ENCODE measurements at regions not wholly inside any gene's neighbourhood (a gene's known extent, or its start where the extent isn't known, plus 50 kb on each side); places are given as distances from the start of the nearest gene placed in this dataset.

- Histone ChIP-seq H3K27me3 (ENCODE audit: control insufficient read depth in 4 of 4, insufficient read depth in 4 of 4, low read length in 3 of 4) (peaks cover 0 to 6% (median 0%) of the 10 kb centered on the region in 4 donors), H3K4me1 (ENCODE audit: control insufficient read depth in 4 of 4, insufficient read depth in 4 of 4, low read length in 3 of 4) (no peaks in the 10 kb centered on the region), H3K36me3 (ENCODE audit: control insufficient read depth in 4 of 4, insufficient read depth in 3 of 4, low read depth in 1 of 4, low read length in 3 of 4) (no peaks in the 10 kb centered on the region), H3K9ac (ENCODE audit: low read depth in 1 of 2, low read length in 2 of 2) (no peak overlapping the region), H3K9me3 (ENCODE audit: control insufficient read depth in 4 of 4, low read length in 3 of 4) (no peaks in the 10 kb centered on the region), H3K27ac (ENCODE audit: low read depth in 1 of 2, low read length in 2 of 2) (no peak overlapping the region), H3K4me3 (ENCODE audit: low read depth in 1 of 3, low read length in 3 of 3) (no peak overlapping the region)
- no peak for DNase-seq (ENCODE audit: low spot score)
- WGBS: 80% methylated on average over 6 of the region's 6 CpGs
- TF ChIP-seq TAF1 (conservative IDR thresholded peaks at IDR 0.05) (no peak), RAD21 (IDR thresholded peaks at IDR 0.05) (no peak), FOXA1 (IDR thresholded peaks at IDR 0.05) (no peak), FOXA2 (IDR thresholded peaks at IDR 0.05) (no peak)
Measured at GRCh38 chr15:79494963-79495755, 63.0 kb downstream of the MINAR1 start.

DNA sequence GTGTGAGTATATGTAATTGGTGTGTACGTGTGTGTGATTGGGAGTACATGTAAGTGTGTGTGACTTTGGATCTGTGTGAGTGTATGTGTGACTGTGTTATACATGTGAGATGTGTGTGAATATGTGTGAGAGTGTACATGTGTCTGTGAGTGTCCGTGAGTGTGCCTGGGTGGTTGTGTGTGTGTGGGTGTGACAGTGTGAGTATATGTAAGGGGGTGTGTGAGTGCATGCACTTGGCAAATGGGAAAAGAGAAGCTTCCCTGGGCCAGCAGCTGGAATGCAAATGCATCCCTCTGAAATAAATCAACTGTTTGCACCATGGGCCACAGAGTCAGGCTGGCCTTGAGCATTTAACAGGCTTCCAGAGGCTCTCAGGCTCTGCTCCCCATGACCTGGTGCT is 63.6 kb downstream of the MINAR1 start:
- WGBS: 93% methylated on average over 2 of the region's 2 CpGs

GRCh38 chr15:79496838-79497237 is 64.7 kb downstream of the MINAR1 start:
- H3K9ac ChIP-seq (ENCODE audit: low read depth in 1 of 2, low read length in 2 of 2): no peak overlapping the region
- no peak for TF ChIP-seq YY1 (IDR thresholded peaks at IDR 0.05)
- no peak for TF ChIP-seq FOXA1 (IDR thresholded peaks at IDR 0.05)
- TF ChIP-seq RXRA (IDR thresholded peaks at IDR 0.05): no peak
- no peak for TF ChIP-seq HNF4A (conservative IDR thresholded peaks at IDR 0.05)
- H3K4me1 ChIP-seq (ENCODE audit: control insufficient read depth in 4 of 4, insufficient read depth in 4 of 4, low read length in 3 of 4): no peaks in the 10 kb centered on the region
- no peaks in the 10 kb centered on the region for H3K36me3 ChIP-seq (ENCODE audit: control insufficient read depth in 4 of 4, insufficient read depth in 3 of 4, low read depth in 1 of 4, low read length in 3 of 4)
- no peak overlapping the region for H3K27ac ChIP-seq (ENCODE audit: low read depth in 1 of 2, low read length in 2 of 2)
- no peak for DNase-seq (ENCODE audit: low spot score)
- no peaks in the 10 kb centered on the region for H3K9me3 ChIP-seq (ENCODE audit: control insufficient read depth in 4 of 4, low read length in 3 of 4)
- H3K4me3 ChIP-seq (ENCODE audit: low read depth in 1 of 3, low read length in 3 of 3): no peak overlapping the region
- WGBS: 90% methylated on average over 4 of the region's 4 CpGs
- H3K27me3 ChIP-seq (ENCODE audit: control insufficient read depth in 4 of 4, insufficient read depth in 4 of 4, low read length in 3 of 4): peaks cover 0 to 6% (median 0%) of the 10 kb centered on the region in 4 donors

More for the DNA sequence above, 63.6 kb downstream of the MINAR1 start:
- H3K36me3 ChIP-seq (ENCODE audit: control insufficient read depth in 4 of 4, insufficient read depth in 3 of 4, low read depth in 1 of 4, low read length in 3 of 4): no peaks in the 10 kb centered on the region
- TF ChIP-seq, protein P1, sequence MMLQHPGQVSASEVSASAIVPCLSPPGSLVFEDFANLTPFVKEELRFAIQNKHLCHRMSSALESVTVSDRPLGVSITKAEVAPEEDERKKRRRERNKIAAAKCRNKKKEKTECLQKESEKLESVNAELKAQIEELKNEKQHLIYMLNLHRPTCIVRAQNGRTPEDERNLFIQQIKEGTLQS (IDR thresholded peaks at IDR 0.05): no peak
- TF ChIP-seq RAD21 (IDR thresholded peaks at IDR 0.05) (no peak), FOXA1 (IDR thresholded peaks at IDR 0.05) (no peak), RXRA (IDR thresholded peaks at IDR 0.05) (no peak)
- H3K9me3 ChIP-seq (ENCODE audit: control insufficient read depth in 4 of 4, low read length in 3 of 4): no peaks in the 10 kb centered on the region
- no peaks in the 10 kb centered on the region for H3K4me1 ChIP-seq (ENCODE audit: control insufficient read depth in 4 of 4, insufficient read depth in 4 of 4, low read length in 3 of 4)
- H3K27me3 ChIP-seq (ENCODE audit: control insufficient read depth in 4 of 4, insufficient read depth in 4 of 4, low read length in 3 of 4): peaks cover 0 to 6% (median 0%) of the 10 kb centered on the region in 4 donors
- no peak overlapping the region for H3K9ac ChIP-seq (ENCODE audit: low read depth in 1 of 2, low read length in 2 of 2)
- no peak overlapping the region for H3K27ac ChIP-seq (ENCODE audit: low read depth in 1 of 2, low read length in 2 of 2)
- no peak overlapping the region for H3K4me3 ChIP-seq (ENCODE audit: low read depth in 1 of 3, low read length in 3 of 3)
- no peak for DNase-seq (ENCODE audit: low spot score)

DNA sequence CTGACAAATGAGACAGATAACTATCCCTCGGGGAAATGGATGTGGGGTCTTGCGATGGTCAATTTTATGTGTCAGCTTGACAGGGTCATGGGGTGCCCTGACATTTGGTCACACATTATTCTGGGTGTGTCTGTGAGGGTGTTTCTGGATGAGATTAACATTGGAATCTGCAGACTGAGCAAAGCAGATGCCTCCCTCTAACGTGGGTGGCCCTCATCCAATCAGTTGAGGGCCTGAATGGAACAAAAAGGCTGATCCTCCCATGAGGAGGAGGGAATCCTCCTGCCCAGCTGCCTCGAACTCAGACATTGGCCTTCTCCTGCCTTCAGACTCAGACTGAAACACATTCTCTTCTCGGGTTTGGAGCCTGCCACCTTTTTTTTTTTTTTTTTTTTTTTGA is 69.0 kb downstream of the MINAR1 start:
- no peak for TF ChIP-seq HNF4A (conservative IDR thresholded peaks at IDR 0.05)
- TF ChIP-seq EGR1 (IDR thresholded peaks at IDR 0.05; ENCODE audit: low read depth in 2 of 2): no peak
- TF ChIP-seq, protein P1 (IDR thresholded peaks at IDR 0.05): no peak
- TF ChIP-seq, protein P2, sequence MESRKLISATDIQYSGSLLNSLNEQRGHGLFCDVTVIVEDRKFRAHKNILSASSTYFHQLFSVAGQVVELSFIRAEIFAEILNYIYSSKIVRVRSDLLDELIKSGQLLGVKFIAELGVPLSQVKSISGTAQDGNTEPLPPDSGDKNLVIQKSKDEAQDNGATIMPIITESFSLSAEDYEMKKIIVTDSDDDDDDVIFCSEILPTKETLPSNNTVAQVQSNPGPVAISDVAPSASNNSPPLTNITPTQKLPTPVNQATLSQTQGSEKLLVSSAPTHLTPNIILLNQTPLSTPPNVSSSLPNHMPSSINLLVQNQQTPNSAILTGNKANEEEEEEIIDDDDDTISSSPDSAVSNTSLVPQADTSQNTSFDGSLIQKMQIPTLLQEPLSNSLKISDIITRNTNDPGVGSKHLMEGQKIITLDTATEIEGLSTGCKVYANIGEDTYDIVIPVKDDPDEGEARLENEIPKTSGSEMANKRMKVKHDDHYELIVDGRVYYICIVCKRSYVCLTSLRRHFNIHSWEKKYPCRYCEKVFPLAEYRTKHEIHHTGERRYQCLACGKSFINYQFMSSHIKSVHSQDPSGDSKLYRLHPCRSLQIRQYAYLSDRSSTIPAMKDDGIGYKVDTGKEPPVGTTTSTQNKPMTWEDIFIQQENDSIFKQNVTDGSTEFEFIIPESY (IDR thresholded peaks at IDR 0.05): no peak
- TF ChIP-seq SP1 (IDR thresholded peaks at IDR 0.05): no peak
- TF ChIP-seq RAD21 (IDR thresholded peaks at IDR 0.05): no peak
- TF ChIP-seq RXRA (IDR thresholded peaks at IDR 0.05): no peak
- TF ChIP-seq, protein P3, sequence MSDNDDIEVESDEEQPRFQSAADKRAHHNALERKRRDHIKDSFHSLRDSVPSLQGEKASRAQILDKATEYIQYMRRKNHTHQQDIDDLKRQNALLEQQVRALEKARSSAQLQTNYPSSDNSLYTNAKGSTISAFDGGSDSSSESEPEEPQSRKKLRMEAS (IDR thresholded peaks at IDR 0.05): no peak
- TF ChIP-seq FOXA1 (IDR thresholded peaks at IDR 0.05): no peak
- TF ChIP-seq FOXA2 (IDR thresholded peaks at IDR 0.05): no peak
- no peaks in the 10 kb centered on the region for H3K9me3 ChIP-seq (ENCODE audit: control insufficient read depth in 4 of 4, low read length in 3 of 4)
- H3K27me3 ChIP-seq (ENCODE audit: control insufficient read depth in 4 of 4, insufficient read depth in 4 of 4, low read length in 3 of 4): peaks cover 0 to 7% (median 0%) of the 10 kb centered on the region in 4 donors
- H3K4me3 ChIP-seq (ENCODE audit: low read depth in 1 of 3, low read length in 3 of 3): no peak overlapping the region
- H3K36me3 ChIP-seq (ENCODE audit: control insufficient read depth in 4 of 4, insufficient read depth in 3 of 4, low read depth in 1 of 4, low read length in 3 of 4): no peaks in the 10 kb centered on the region
- H3K9ac ChIP-seq (ENCODE audit: low read depth in 1 of 2, low read length in 2 of 2): no peak overlapping the region
- WGBS: 71% methylated on average over 5 of the region's 5 CpGs
- H3K27ac ChIP-seq (ENCODE audit: low read depth in 1 of 2, low read length in 2 of 2): no peak overlapping the region
- H3K4me1 ChIP-seq (ENCODE audit: control insufficient read depth in 4 of 4, insufficient read depth in 4 of 4, low read length in 3 of 4): no peaks in the 10 kb centered on the region
- no peak for DNase-seq (ENCODE audit: low spot score)

All from liver (tissue), 7 donors.